Stimulated activated CD8-positive, alpha-beta memory T cell treated with anti-CD3 and anti-CD28 coated beads, Interleukin-7, amount 100 ng/mL, for 1 hour (primary cell): ENCODE measurements at regions not wholly inside any gene's neighbourhood (a gene's known extent, or its start where the extent isn't known, plus 50 kb on each side); places are given as distances from the start of the nearest gene placed in this dataset.

Experiments
- DNase-seq, 2 donors: peaks; one replicate each; pipeline ENCODE4 v3.0.0-alpha.2; 2020; ENCODE audit warnings: low read depth in 2 of 2

DNA sequence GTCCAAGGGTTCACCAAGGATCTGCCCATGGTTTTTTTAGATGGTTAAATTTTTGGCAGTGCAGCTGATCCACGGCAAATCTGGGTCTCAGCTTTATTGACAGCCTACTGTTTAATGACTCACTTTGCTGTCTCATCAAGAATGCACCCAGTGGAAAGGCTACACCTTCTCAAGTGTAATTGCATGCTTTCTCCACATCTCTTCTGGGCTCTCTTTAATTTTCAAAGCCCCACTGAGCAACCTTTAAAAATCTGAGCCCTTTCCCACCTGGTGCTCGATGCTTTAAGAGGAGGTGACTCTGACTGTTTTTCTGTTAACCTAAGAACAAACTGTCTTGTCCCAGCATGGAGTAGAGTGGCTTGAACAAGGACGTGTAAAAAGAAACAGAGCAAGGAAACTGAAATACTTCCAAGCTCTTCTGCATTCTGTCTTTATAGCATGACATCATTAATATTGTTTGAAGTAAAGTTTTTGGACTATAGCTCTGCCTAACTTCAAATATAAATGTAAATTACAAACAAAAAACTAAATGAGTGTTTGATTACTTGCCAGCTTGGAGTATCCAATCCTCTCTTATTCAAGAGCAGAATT is 214.2 kb upstream of the KRR1 start:
- no peak for DNase-seq

DNA sequence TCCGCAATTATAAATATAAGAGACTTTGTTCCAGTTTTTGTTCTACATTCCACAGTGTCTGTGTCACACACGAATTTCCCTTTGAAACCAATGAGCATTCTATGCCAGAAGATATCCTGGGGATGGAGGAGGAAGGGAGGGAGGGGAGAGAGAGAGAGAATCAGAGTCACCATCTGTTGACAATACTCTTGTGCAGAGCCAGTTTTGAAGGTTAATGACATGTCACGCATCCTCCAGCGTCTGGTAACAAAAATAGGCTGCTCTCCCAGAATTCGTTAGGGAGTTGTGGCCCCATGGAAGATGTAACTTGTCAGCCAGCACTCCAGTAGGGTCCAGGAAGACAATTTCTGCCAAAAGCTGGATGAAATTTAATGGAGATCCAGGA is 213.5 kb upstream of the KRR1 start:
- DNase-seq: no peak

- no peak for DNase-seq
Measured at GRCh38 chr12:75724307-75724927, 213.0 kb upstream of the KRR1 start.

DNA sequence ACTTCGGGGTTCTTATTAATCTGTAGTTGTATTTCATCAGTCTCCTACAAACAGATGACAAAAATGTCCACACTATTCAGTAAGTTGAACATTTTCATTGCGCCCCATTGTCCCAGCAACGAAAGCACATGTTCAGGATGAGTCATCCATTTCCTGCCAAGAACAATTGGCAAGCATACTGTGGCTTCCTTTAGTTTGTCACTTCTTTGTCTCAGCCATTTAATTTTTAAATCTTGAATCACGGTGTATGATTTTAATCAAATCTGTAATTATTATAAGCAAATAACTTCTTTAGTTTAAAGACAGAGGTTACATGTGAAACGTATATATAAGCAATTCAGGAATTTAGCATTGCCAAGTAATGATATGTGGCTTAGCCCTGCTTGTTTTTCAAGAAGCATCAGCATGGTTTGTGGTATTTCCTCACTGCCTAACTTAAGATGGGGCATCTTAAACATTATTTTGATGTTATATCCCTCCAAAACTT is 211.3 kb upstream of the KRR1 start:
- DNase-seq: no peak

GRCh38 chr12:75721796-75722195 is 210.4 kb upstream of the KRR1 start:
- no peak for DNase-seq

DNA sequence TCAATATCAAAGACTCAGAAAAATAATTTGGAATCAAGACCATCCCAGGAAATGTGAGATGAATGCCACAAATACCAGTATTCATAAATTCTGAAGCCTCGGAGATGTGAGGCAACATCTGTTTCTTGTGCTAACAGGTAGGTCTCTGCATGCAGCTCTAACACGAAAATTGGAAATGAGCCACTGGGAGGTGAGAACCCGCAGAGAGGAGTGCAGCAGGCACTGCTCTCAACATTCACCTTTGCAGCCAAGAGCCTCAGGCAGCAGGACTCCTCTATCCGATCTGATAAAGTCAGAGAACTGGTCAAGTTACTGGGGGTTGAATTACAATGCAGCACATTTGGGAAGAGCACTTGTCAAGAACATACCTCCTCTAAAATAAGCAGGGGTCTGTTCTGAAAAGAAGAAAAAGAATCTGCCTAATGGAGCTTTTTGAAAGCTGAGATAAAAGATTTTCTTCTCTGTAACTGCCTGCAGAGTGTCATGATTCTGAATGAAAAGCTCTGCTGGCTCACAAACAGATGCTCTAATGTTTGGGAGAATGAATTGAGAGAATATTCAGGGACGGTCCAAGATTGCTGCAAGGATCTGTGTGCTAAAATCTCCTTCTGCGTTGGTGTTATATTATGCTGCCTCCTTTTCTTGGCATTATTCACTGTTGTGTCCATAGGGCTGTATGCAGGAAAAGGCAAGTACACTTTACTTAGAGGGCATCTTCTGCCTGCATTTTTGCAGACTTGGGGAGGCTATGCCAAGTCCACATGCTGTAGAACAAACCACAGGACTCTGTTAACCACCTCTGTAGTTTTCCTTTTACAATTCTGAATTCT is 209.6 kb upstream of the KRR1 start:
- DNase-seq: no peak

DNA sequence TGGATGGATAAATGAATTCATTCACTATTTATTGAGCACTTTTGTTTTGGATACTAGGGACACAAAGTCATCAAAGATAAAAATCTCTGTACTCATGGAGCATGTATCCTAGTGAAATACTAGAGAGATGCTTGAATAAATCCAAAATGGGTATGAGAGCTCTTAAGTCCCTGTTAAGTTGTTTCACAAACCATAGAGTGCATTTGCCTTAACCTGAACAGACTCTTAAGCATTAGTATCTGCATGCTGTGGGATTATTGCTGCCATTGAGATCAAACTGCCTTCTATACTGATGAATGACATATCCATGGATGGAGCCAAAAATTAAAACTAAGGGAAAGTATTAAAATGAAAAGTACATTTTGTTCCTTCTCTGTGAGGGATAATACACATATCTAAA is 206.5 kb upstream of the KRR1 start:
- DNase-seq: no peak

- no peak for DNase-seq
Measured at GRCh38 chr12:75716291-75717025, 205.0 kb upstream of the KRR1 start.

GRCh38 chr12:75715682-75716081 is 204.3 kb upstream of the KRR1 start:
- DNase-seq: no peak

GRCh38 chr12:75715323-75715644 is 203.9 kb upstream of the KRR1 start:
- no peak for DNase-seq

- no peak for DNase-seq
Measured at GRCh38 chr12:75714462-75715322, 203.3 kb upstream of the KRR1 start.

GRCh38 chr12:75713434-75713833 is 202.0 kb upstream of the KRR1 start:
- no peak for DNase-seq

DNA sequence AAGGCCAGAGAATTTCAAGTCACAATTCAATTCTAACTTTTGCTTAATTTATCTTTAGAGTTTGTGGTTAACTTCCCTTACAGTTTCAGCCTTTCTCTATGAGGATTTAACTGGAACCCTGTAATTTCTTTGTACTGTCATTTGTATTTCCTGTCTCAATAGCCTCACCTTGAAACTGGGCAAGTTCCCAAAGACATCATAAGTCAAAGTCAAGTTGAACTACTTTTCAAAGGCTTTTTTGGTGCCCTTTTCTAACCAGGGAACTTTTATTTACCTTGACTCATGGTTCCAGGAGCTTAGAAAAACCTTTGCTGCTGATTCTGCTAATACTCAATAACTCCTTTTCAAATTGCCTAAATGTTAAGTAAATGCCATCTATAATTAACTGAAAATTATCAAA is 200.8 kb upstream of the KRR1 start:
- DNase-seq: no peak

DNA sequence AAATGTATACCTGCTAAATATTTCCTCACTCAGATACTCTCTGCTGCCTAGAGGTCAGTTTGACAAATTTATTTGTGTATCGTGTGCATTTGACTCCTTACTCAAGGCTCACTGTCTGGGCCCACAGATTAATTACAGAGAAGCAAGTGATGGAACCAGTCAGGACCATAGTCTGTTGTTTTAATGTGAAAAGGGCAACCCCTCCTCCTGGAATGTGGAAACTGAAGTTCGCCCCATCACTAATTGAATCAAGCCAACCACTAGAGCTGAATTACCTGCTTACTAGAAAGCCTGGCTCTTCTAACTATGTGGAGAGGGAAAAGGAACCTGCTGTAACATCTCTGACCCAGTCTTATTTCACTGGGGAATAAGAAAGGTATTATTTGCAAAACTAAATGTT is 199.9 kb upstream of the KRR1 start:
- no peak for DNase-seq

DNA sequence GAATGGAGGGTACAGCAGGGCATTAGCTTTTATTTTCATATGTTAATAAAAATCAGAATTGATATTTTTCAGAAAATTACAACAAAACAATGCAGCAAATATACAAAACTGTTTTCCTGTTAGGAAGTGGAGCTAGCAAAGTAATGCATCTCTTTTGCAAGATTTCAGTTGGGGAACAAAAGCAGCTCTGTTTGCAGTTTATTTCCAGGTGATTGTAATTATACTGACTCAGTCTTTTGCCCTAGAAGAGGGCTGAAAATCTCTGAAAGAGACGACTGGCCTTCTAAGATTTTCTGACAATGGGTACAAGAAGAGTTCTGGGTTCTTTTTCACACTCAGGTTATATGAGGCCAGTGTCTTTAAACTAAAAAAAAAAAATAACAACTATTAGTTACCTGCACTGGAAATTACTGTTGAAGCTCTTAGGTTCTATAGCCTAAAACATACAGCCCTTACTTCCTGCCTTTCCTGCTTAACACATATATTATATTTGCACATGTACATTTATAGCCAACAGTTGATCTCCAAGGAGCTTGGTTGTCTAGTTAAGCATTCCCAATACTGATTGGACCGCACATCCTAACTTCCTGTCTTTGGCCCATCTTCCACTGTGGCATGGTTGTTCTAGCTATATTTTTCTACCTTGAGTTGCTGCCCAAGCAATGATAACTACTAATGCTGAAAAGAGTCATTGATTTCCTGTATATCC is 199.1 kb upstream of the KRR1 start:
- DNase-seq: no peak

GRCh38 chr12:75709503-75709902 is 198.1 kb upstream of the KRR1 start:
- DNase-seq: no peak

DNA sequence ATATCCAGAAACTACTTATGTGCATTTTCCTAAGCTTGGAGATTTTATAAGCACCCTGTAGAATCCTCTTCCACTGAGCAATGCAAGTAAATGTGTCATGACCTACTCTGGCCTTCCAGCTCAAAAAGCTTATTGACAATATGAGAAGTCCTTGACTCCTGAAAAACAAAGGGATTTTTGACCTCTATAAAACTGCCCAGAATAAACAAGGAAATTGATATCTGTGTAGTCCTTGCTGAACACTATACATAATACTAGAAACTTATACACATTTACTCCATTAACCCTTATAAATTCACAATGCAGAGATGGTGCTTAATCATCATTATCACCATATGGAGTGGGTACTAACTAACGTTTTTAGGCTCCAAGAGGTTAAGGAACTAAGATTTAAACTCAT is 197.4 kb upstream of the KRR1 start:
- no peak for DNase-seq

- DNase-seq: no peak
Measured at GRCh38 chr12:75707983-75708382, 196.6 kb upstream of the KRR1 start.

GRCh38 chr12:75706786-75707605 is 195.6 kb upstream of the KRR1 start:
- no peak for DNase-seq
